Adrenal gland (tissue), 9 donors: ENCODE measurements at regions not wholly inside any gene's neighbourhood (a gene's known extent, or its start where the extent isn't known, plus 50 kb on each side); places are given as distances from the start of the nearest gene placed in this dataset.

Experiments
- DNase-seq, 7 donors: peaks; one replicate each; pipeline ENCODE4 v3.0.0-alpha.2; 2019 to 2020
- H3K27ac ChIP-seq, 5 donors: fragments of 200-600 bp; sonication (generic) in 4 of 5; 1 replicate in 3 of 5; 2 replicates in 2 of 5; pipeline versions ENCODE4 v1.5.1 to v1.8.0; 2016 to 2020; ENCODE audit warnings: mild to moderate bottlenecking in 1 of 5
- H3K27me3 ChIP-seq: fragments of 200-600 bp; 2 replicates; pipeline ENCODE4 v1.8.0; 2021
- H3K36me3 ChIP-seq, 2 donors: fragments of 200-600 bp; replicated peaks in 1 of 2; 1 replicate in 1 of 2; 2 replicates in 1 of 2; pipeline versions ENCODE4 v1.5.1 to v1.8.0; 2018 to 2022
- H3K4me1 ChIP-seq, 2 donors: fragments of 200-600 bp; replicated peaks in 1 of 2; 1 replicate in 1 of 2; 2 replicates in 1 of 2; pipeline versions ENCODE4 v1.5.1 to v1.8.0; 2018 to 2021
- H3K4me3 ChIP-seq, 4 donors: fragments of 200-600 bp; sonication (generic) in 3 of 4; one replicate each; pipeline ENCODE4 v1.5.1; 2016 to 2018
- H3K9me3 ChIP-seq, 3 donors: fragments of 200-600 bp; sonication (generic) in 1 of 3; replicated peaks in 1 of 3; 1 replicate in 2 of 3; 2 replicates in 1 of 3; pipeline versions ENCODE4 v1.5.1 to v1.8.0; 2016 to 2021
- CTCF ChIP-seq, 6 experiments: fragments of 450-650 bp in 4 of 6; fragments of 200-600 bp in 2 of 6; sonication (generic) in 1 of 6; IDR thresholded peaks; 1 replicate in 5 of 6; 2 replicates in 1 of 6; pipeline versions ENCODE4 v1.5.1 to v1.8.0; 2016 to 2021; ENCODE audit warnings: antibody characterized with exemption in 6 of 6, mild to moderate bottlenecking in 2 of 6, moderate library complexity in 1 of 6
- POLR2A ChIP-seq, 2 donors: fragments of 450-650 bp; IDR thresholded peaks; one replicate each; pipeline ENCODE4 v1.6.1; 2017; ENCODE audit warnings: antibody characterized with exemption in 2 of 2, mild to moderate bottlenecking in 2 of 2, moderate library complexity in 1 of 2
- WGBS, 4 donors: extraction: QIAGEN DNeasy Blood & Tissue Kit in 2 of 4; methylation state at CpG; one replicate each; pipeline versions ENCODE4 v1.1.5 to v1.1.7; 2013 to 2017; 5-methylcytosine and 5-hydroxymethylcytosine counted together
- intact Hi-C, 2 donors: fragments of 100-400 bp; cut with DNase I; formaldehyde crosslinking; loops; one replicate each; pipeline versions ENCODE4 v1.14.1 to v1.15.0; 2022 to 2023
- donor health status: healthy with polysubstance abuse.
- donor health status: Bipolar disorder and iron deficiency.
- donor health status: DM: yes; HTN: yes; CAD: no.
- donor health status: DM: no; HTN: no; CAD: no.
- donor health status: DM: no; HTN: no; CAD: no.

DNA sequence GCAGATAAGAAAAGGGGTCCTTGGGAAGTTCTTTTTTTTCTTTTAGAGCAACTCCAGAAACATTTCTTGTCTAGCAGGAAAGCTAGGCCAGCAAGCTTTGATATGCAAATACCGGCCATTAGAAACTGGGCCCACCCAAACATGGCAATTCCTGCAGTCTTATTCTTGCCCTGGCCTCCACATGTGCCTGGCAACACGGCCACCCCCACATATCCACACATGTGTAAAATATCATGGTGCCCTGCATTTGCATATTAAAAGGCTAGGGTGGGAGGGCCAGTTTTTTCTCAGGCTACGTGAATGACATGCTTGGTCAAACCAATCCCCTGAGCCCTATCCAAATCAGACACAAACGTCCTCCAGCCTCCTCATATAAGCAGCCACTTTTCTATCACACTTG, 171.7 kb upstream of the ZCCHC13 start:
- DNase-seq, result no peak
- Histone ChIP-seq H3K27me3 (no peaks in the 10 kb centered on the region), H3K4me3 (no peak overlapping the region), H3K9me3 (no peaks in the 10 kb centered on the region), H3K27ac (no peak overlapping the region), H3K4me1 (no peaks in the 10 kb centered on the region), H3K36me3 (no peaks in the 10 kb centered on the region)
- no peak for TF ChIP-seq CTCF (IDR thresholded peaks at IDR 0.05)
- TF ChIP-seq POLR2A (IDR thresholded peaks at IDR 0.05), result no peak
- WGBS, 4 donors, result 59 to 86% (median 76%) methylated on average over 3 to 4 of the region's 4 CpGs
- intact Hi-C loops, result loop anchor here in 1 of 2 donors (10.0 kb wide), 2 partner anchors 213 to 277 kb away; partner anchors contain the start of gene XIST

DNA sequence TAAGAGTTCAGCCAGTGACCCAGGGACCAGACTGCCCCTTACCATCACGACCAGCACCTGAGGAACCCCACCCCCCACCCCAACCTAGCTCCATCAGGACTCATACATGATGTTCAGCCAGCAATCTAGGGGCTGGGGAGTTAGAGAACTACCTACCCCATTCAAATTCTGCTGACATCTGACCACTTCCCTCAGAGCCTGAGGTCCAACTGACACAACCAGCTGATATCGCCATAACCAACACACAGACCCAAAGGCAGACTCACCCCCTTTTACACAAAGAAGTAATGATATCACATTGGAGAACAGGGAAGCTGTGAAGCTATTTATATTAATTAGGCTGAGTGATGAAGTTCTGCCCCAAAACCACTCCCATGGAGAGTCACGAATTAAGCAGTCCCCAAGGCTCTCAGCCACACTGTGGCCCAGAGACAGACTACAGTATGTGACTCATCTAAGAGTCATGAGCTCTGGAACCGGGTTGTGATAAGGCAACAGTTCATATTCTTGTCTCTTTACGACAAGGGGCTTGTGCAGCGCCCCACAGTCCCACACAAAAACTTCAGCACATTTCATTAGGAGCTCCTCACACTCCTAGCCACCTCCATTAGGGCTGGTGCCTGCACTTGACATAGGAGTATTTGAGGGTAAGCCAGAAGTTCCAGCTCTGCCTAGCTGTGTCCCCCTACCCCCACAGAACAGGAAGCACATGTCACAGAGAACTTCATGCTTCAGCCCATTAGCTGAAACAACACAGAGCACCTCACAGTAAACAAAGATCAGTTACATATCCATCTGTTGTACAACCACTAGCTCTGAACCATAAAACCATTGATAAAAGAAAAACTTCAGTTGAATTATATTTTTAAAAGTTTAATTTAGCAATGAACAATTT, 184.7 kb upstream of the ZCCHC13 start:
- H3K4me1 ChIP-seq, result no peaks in the 10 kb centered on the region
- H3K27me3 ChIP-seq, result peaks cover 9% of the 10 kb centered on the region
- H3K27ac ChIP-seq, result no peak overlapping the region
- no peaks in the 10 kb centered on the region for H3K36me3 ChIP-seq
- TF ChIP-seq POLR2A (IDR thresholded peaks at IDR 0.05) (no peak), CTCF (IDR thresholded peaks at IDR 0.05) (no peak)
- no peak overlapping the region for H3K4me3 ChIP-seq
- DNase-seq, result peak in 2 of 7 donors; percentile 19 to 21
- intact Hi-C loops, result no loop called here
- WGBS, 4 donors, result 56 to 95% (median 63%) methylated on average over 3 to 6 of the region's 6 CpGs
- no peaks in the 10 kb centered on the region for H3K9me3 ChIP-seq

DNA sequence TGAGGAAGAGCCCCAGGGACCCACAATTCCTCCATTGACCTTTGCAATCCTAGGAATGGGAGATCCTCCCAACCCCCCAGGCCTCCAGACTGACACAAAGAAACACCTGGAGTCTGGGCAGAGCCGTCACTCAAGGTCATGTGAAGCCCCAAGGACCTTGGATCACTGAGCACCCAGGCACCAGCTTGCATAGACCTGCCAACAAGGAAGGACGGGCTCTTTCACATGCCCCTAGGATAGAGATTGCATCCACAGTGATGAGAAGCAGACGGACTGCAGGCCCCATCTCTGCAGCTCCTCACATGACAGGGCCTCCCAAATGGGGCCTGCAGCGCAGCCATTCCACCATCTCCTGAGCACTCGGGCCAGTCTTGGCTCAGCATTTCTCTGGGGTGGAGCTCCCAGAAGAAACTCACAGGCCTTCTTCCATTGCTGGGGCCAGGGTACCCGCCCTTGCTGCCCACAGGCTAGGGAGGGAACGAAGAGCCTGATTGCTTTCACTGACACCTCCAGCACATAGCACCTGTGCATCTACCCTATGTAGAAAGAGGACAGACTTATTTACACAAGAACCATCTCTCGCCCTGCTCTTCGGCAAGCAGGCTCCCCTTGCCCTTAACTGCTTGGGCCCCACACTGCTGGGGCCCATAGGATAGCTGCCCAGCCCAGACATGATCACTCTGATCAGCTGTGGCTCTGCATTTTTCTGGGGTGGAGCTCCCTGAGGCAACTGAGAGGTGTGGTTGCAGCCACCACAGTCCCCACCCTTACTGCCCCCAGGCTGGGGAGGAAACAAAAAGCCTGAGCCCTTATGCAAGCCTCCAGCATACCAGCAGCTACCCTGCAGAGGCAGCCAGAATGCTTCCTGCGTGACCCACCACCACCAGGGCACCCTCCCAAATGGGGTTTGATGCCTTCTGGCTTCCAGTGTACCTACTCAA, 185.7 kb upstream of the ZCCHC13 start:
- H3K4me1 ChIP-seq, result no peaks in the 10 kb centered on the region
- no peak for DNase-seq
- H3K4me3 ChIP-seq, result no peak overlapping the region
- H3K27me3 ChIP-seq, result peaks cover 9% of the 10 kb centered on the region
- no peak for TF ChIP-seq POLR2A (IDR thresholded peaks at IDR 0.05)
- no peak for TF ChIP-seq CTCF (IDR thresholded peaks at IDR 0.05)
- no peaks in the 10 kb centered on the region for H3K9me3 ChIP-seq
- intact Hi-C loops, result no loop called here
- 67 to 87% (median 74%) methylated on average over 2 to 10 of the region's 10 CpGs for WGBS, 4 donors
- no peak overlapping the region for H3K27ac ChIP-seq
- no peaks in the 10 kb centered on the region for H3K36me3 ChIP-seq

GRCh38 chrX:74111245-74111644, 192.7 kb upstream of the ZCCHC13 start:
- no peaks in the 10 kb centered on the region for H3K36me3 ChIP-seq
- H3K9me3 ChIP-seq, result peaks cover 0 to 3% (median 0%) of the 10 kb centered on the region in 3 donors
- H3K4me1 ChIP-seq, result no peaks in the 10 kb centered on the region
- no peaks in the 10 kb centered on the region for H3K27me3 ChIP-seq
- H3K27ac ChIP-seq, result no peak overlapping the region
- H3K4me3 ChIP-seq, result no peak overlapping the region
- no peak for DNase-seq
- TF ChIP-seq CTCF (IDR thresholded peaks at IDR 0.05) (no peak), POLR2A (IDR thresholded peaks at IDR 0.05) (no peak)
- intact Hi-C loops, result no loop called here
